SK-N-SH treated with all-trans-retinoic acid at 6 μM for 48 hours (cell line): ENCODE measurements at regions not wholly inside any gene's neighbourhood (a gene's known extent, or its start where the extent isn't known, plus 50 kb on each side); places are given as distances from the start of the nearest gene placed in this dataset.

Experiments
- ARNTL ChIP-seq: fragments of 450-650 bp; formaldehyde crosslinking; IDR thresholded peaks from 2 replicates; pipeline ENCODE4 v1.5.0; 2020; ENCODE audit warnings: low read depth, mild to moderate bottlenecking, moderate library complexity, borderline replicate concordance
- BACH2 ChIP-seq: fragments of 250-450 bp; sonication (Bioruptor Pico); IDR thresholded peaks from 2 replicates; pipeline ENCODE4 v1.9.0; 2021; ENCODE audit warnings: mild to moderate bottlenecking, borderline replicate concordance
- PATZ1 ChIP-seq: fragments of 250-450 bp; sonication (Bioruptor Pico); IDR thresholded peaks from 2 replicates; pipeline ENCODE4 v1.8.0; 2020; ENCODE audit warnings: mild to moderate bottlenecking, moderate library complexity, borderline replicate concordance
- POU6F1 ChIP-seq: fragments of 250-450 bp; sonication (Bioruptor Pico); IDR thresholded peaks from 2 replicates; pipeline ENCODE4 v1.8.0; 2021; ENCODE audit warnings: low read depth, mild to moderate bottlenecking, moderate library complexity, borderline replicate concordance
- TCF4 ChIP-seq: fragments of 250-450 bp; sonication (Bioruptor Pico); IDR thresholded peaks from 2 replicates; pipeline ENCODE4 v1.8.0; 2021; ENCODE audit warnings: mild to moderate bottlenecking, moderate library complexity, borderline replicate concordance
- ZC3H10 ChIP-seq: fragments of 250-450 bp; sonication (Bioruptor Pico); IDR thresholded peaks from 2 replicates; pipeline ENCODE4 v1.5.1; 2021; ENCODE audit warnings: mild to moderate bottlenecking, moderate library complexity

GRCh38 chr2:240191001-240191400 lies 50.5 kb upstream of the OTOS start:
- TF ChIP-seq POU6F1 (CRISPR knock-in tag), result no peak
- TF ChIP-seq BACH2 (CRISPR knock-in tag), result no peak
- no peak for TF ChIP-seq PATZ1 (CRISPR knock-in tag)
- TF ChIP-seq ARNTL, result no peak
- TF ChIP-seq TCF4, result no peak
- TF ChIP-seq ZC3H10 (CRISPR knock-in tag), result no peak
